ENCODE measurements at regions not wholly inside any gene's neighbourhood (a gene's known extent, or its start where the extent isn't known, plus 50 kb on each side); places are given as distances from the start of the nearest gene placed in this dataset.

- Mint-ChIP-seq H3K27ac (no peak overlapping the region), H3K4me1 (peaks cover 3% of the 10 kb centered on the region), H3K9me3 (ENCODE audit: insufficient read depth) (peaks cover 2% of the 10 kb centered on the region), H3K27me3 (peaks cover 8% of the 10 kb centered on the region), H3K4me3 (no peak overlapping the region)
- no peaks in the 10 kb centered on the region for H3K27me3 ChIP-seq (replicated peaks in 1 of 4; ENCODE audit: control extremely low read depth in 1 of 4, control insufficient read depth in 3 of 4, insufficient read depth in 4 of 4, low read length in 3 of 4)
- intact Hi-C loops (cut with micrococcal nuclease), result no loop called here
- TF ChIP-seq CTCF (IDR thresholded peaks at IDR 0.05), result no peak
- no peak for TF ChIP-seq EZH2 (IDR thresholded peaks at IDR 0.05; ENCODE audit: borderline replicate concordance, insufficient read depth, low read depth, low read length, poor library complexity, severe bottlenecking)
- no peaks in the 10 kb centered on the region for H3K36me3 ChIP-seq (replicated peaks in 1 of 2; ENCODE audit: control extremely low read depth in 1 of 2, control insufficient read depth in 1 of 2, extremely low read depth in 1 of 2, insufficient read depth in 2 of 2, low read length in 1 of 2)
- no peak for ATAC-seq (ENCODE audit: low read depth)
- peaks cover 0 to 3% (median 0%) of the 10 kb centered on the region in 3 donors for H3K9me3 ChIP-seq (ENCODE audit: control extremely low read depth in 1 of 3, control insufficient read depth in 2 of 3, insufficient read depth in 1 of 3, low read length in 2 of 3)
- DNase-seq, result no peak
- no peak overlapping the region for H3K4me3 ChIP-seq (ENCODE audit: control extremely low read depth in 1 of 5, extremely low read depth in 1 of 5, insufficient read depth in 1 of 5, low read depth in 2 of 5, low read length in 4 of 5)
- H3K4me2 ChIP-seq (replicated peaks; ENCODE audit: low read depth, low read length, poor library complexity, severe bottlenecking), result no peak overlapping the region
- POLR2A ChIA-PET, result no interaction called here
- no peak overlapping the region for H2AFZ ChIP-seq (ENCODE audit: insufficient read depth, low read depth, low read length, poor library complexity, severe bottlenecking)
- H3K9ac ChIP-seq (ENCODE audit: low read length), result no peak overlapping the region
- H3K27ac ChIP-seq (ENCODE audit: low read length in 2 of 2), result no peak overlapping the region
- H3K4me1 ChIP-seq (ENCODE audit: control insufficient read depth in 2 of 2, insufficient read depth in 2 of 2, low read length in 2 of 2), result no peaks in the 10 kb centered on the region
- CTCF ChIA-PET, result no interaction called here
- H4K20me1 ChIP-seq (ENCODE audit: control insufficient read depth, insufficient read depth, low read length, poor library complexity, severe bottlenecking), result no peaks in the 10 kb centered on the region
- H3K79me2 ChIP-seq (ENCODE audit: control insufficient read depth, insufficient read depth, low read length), result no peaks in the 10 kb centered on the region
These were observed 378.3 kb downstream of the PDCD6IP start for GRCh38 chr3:34176723-34177122.

GRCh38 chr3:34178415-34178814 lies 380.0 kb downstream of the PDCD6IP start:
- Histone ChIP-seq H3K79me2 (ENCODE audit: control insufficient read depth, insufficient read depth, low read length) (no peaks in the 10 kb centered on the region), H2AFZ (ENCODE audit: insufficient read depth, low read depth, low read length, poor library complexity, severe bottlenecking) (no peak overlapping the region), H3K9ac (ENCODE audit: low read length) (no peak overlapping the region), H3K4me3 (ENCODE audit: control extremely low read depth in 1 of 5, extremely low read depth in 1 of 5, insufficient read depth in 1 of 5, low read depth in 2 of 5, low read length in 4 of 5) (no peak overlapping the region), H3K27me3 (replicated peaks in 1 of 4; ENCODE audit: control extremely low read depth in 1 of 4, control insufficient read depth in 3 of 4, insufficient read depth in 4 of 4, low read length in 3 of 4) (no peaks in the 10 kb centered on the region), H3K36me3 (replicated peaks in 1 of 2; ENCODE audit: control extremely low read depth in 1 of 2, control insufficient read depth in 1 of 2, extremely low read depth in 1 of 2, insufficient read depth in 2 of 2, low read length in 1 of 2) (no peaks in the 10 kb centered on the region), H3K4me1 (ENCODE audit: control insufficient read depth in 2 of 2, insufficient read depth in 2 of 2, low read length in 2 of 2) (no peaks in the 10 kb centered on the region), H4K20me1 (ENCODE audit: control insufficient read depth, insufficient read depth, low read length, poor library complexity, severe bottlenecking) (no peaks in the 10 kb centered on the region), H3K9me3 (ENCODE audit: control extremely low read depth in 1 of 3, control insufficient read depth in 2 of 3, insufficient read depth in 1 of 3, low read length in 2 of 3) (peaks cover 0 to 3% (median 0%) of the 10 kb centered on the region in 3 donors), H3K4me2 (replicated peaks; ENCODE audit: low read depth, low read length, poor library complexity, severe bottlenecking) (no peak overlapping the region), H3K27ac (ENCODE audit: low read length in 2 of 2) (no peak overlapping the region)
- ChIA-PET POLR2A (no interaction called here), CTCF (no interaction called here)
- TF ChIP-seq CTCF (IDR thresholded peaks at IDR 0.05) (no peak), EZH2 (IDR thresholded peaks at IDR 0.05; ENCODE audit: borderline replicate concordance, insufficient read depth, low read depth, low read length, poor library complexity, severe bottlenecking) (no peak)
- Mint-ChIP-seq H3K4me3 (no peak overlapping the region), H3K9me3 (ENCODE audit: insufficient read depth) (no peaks in the 10 kb centered on the region), H3K27me3 (peaks cover 8% of the 10 kb centered on the region), H3K27ac (no peak overlapping the region), H3K4me1 (peaks cover 3% of the 10 kb centered on the region)
- DNase-seq (no peak), ATAC-seq (ENCODE audit: low read depth) (no peak)
- intact Hi-C loops (cut with micrococcal nuclease), result no loop called here
- WGBS (ENCODE audit: insufficient coverage), result no CpG with 5 or more reads among the region's 2 CpGs
